ENCODE measurements at regions not wholly inside any gene's neighbourhood (a gene's known extent, or its start where the extent isn't known, plus 50 kb on each side); places are given as distances from the start of the nearest gene placed in this dataset.
"Not testable (repeated sequence)": the region's sequence is repeated elsewhere in the genome, so short reads cannot be mapped to it uniquely, and the experiment has no call there.

GRCh38 chr1:181248361-181248760 is 159.9 kb downstream of the IER5 start:
- not testable (repeated sequence) for TF ChIP-seq CTCF (conservative IDR thresholded peaks at IDR 0.05; ENCODE audit: low read length); EZH2phosphoT487 (IDR thresholded peaks at IDR 0.05; ENCODE audit: borderline replicate concordance, low read depth, low read length)
